Adrenal gland (tissue), 9 donors: ENCODE measurements at regions not wholly inside any gene's neighbourhood (a gene's known extent, or its start where the extent isn't known, plus 50 kb on each side); places are given as distances from the start of the nearest gene placed in this dataset.

ENCODE experiments used
- DNase-seq, 7 donors: peaks; one replicate each; pipeline ENCODE4 v3.0.0-alpha.2; 2019 to 2020
- H3K27ac ChIP-seq, 5 donors: fragments of 200-600 bp; sonication (generic) in 4 of 5; 1 replicate in 3 of 5; 2 replicates in 2 of 5; pipeline versions ENCODE4 v1.5.1 to v1.8.0; 2016 to 2020; ENCODE audit warnings: mild to moderate bottlenecking in 1 of 5
- H3K27me3 ChIP-seq: fragments of 200-600 bp; 2 replicates; pipeline ENCODE4 v1.8.0; 2021
- H3K36me3 ChIP-seq, 2 donors: fragments of 200-600 bp; replicated peaks in 1 of 2; 1 replicate in 1 of 2; 2 replicates in 1 of 2; pipeline versions ENCODE4 v1.5.1 to v1.8.0; 2018 to 2022
- H3K4me1 ChIP-seq, 2 donors: fragments of 200-600 bp; replicated peaks in 1 of 2; 1 replicate in 1 of 2; 2 replicates in 1 of 2; pipeline versions ENCODE4 v1.5.1 to v1.8.0; 2018 to 2021
- H3K4me3 ChIP-seq, 4 donors: fragments of 200-600 bp; sonication (generic) in 3 of 4; one replicate each; pipeline ENCODE4 v1.5.1; 2016 to 2018
- H3K9me3 ChIP-seq, 3 donors: fragments of 200-600 bp; sonication (generic) in 1 of 3; replicated peaks in 1 of 3; 1 replicate in 2 of 3; 2 replicates in 1 of 3; pipeline versions ENCODE4 v1.5.1 to v1.8.0; 2016 to 2021
- POLR2A ChIP-seq, 2 donors: fragments of 450-650 bp; IDR thresholded peaks; one replicate each; pipeline ENCODE4 v1.6.1; 2017; ENCODE audit warnings: antibody characterized with exemption in 2 of 2, mild to moderate bottlenecking in 2 of 2, moderate library complexity in 1 of 2
- WGBS, 4 donors: extraction: QIAGEN DNeasy Blood & Tissue Kit in 2 of 4; methylation state at CpG; one replicate each; pipeline versions ENCODE4 v1.1.5 to v1.1.7; 2013 to 2017; 5-methylcytosine and 5-hydroxymethylcytosine counted together
- intact Hi-C, 2 donors: fragments of 100-400 bp; cut with DNase I; formaldehyde crosslinking; loops; one replicate each; pipeline versions ENCODE4 v1.14.1 to v1.15.0; 2022 to 2023
- TF ChIP-seq, protein P1 (sequence below), 6 experiments: fragments of 450-650 bp in 4 of 6; fragments of 200-600 bp in 2 of 6; sonication (generic) in 1 of 6; IDR thresholded peaks; 1 replicate in 5 of 6; 2 replicates in 1 of 6; pipeline versions ENCODE4 v1.5.1 to v1.8.0; 2016 to 2021; ENCODE audit warnings: antibody characterized with exemption in 6 of 6, mild to moderate bottlenecking in 2 of 6, moderate library complexity in 1 of 6
- donor health status: healthy with polysubstance abuse.
- donor health status: Bipolar disorder and iron deficiency.
- donor health status: DM: yes; HTN: yes; CAD: no.
- donor health status: DM: no; HTN: no; CAD: no.
- donor health status: DM: no; HTN: no; CAD: no.

DNA sequence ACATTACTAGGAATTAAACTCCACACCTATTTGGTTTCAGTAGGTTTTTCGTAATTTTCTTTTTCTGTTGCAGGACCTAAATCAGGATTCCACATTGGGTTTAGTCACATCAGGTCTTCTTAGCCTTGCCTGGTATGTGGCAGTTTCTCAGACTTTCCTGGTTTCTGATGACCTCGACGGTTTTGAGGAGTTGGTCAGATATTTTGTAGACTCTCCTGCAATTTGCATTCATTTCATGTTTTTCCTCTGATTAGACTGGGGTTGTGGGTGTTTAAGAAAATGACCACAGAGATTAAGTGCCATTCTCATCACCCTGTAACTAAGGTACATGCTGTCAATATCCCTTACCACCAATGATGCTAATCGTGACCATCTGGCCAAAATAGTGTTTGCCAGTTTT, 97.3 kb upstream of the ST6GAL2 start:
- Histone ChIP-seq H3K9me3 (no peaks in the 10 kb centered on the region), H3K4me1 (no peaks in the 10 kb centered on the region), H3K27me3 (no peaks in the 10 kb centered on the region), H3K27ac (no peak overlapping the region), H3K36me3 (no peaks in the 10 kb centered on the region), H3K4me3 (no peak overlapping the region)
- no peak for DNase-seq
- WGBS, 4 donors, result 82 to 89% (median 84%) methylated on average over 4 of the region's 4 CpGs
- TF ChIP-seq, protein P1, sequence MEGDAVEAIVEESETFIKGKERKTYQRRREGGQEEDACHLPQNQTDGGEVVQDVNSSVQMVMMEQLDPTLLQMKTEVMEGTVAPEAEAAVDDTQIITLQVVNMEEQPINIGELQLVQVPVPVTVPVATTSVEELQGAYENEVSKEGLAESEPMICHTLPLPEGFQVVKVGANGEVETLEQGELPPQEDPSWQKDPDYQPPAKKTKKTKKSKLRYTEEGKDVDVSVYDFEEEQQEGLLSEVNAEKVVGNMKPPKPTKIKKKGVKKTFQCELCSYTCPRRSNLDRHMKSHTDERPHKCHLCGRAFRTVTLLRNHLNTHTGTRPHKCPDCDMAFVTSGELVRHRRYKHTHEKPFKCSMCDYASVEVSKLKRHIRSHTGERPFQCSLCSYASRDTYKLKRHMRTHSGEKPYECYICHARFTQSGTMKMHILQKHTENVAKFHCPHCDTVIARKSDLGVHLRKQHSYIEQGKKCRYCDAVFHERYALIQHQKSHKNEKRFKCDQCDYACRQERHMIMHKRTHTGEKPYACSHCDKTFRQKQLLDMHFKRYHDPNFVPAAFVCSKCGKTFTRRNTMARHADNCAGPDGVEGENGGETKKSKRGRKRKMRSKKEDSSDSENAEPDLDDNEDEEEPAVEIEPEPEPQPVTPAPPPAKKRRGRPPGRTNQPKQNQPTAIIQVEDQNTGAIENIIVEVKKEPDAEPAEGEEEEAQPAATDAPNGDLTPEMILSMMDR (IDR thresholded peaks at IDR 0.05), result no peak
- no peak for TF ChIP-seq POLR2A (IDR thresholded peaks at IDR 0.05)
- intact Hi-C loops, result no loop called here

DNA sequence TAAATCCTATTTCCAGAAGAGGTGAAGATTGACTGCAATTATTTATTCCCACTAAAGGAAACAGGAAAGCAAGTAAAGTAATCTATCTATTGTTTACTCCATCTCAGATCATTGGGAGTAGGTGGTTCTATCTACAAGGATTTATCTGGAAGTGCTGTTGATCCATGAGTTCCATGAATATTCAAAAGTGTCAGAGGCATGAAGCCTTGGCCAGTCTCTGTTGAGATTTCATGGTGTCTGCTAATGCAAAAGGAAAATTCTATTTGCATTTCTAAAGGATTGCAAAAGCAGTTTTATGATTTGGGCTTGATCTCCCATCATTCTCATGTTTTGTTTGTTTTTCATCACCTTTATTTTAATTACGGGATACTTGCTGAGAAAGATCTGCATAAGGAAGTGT, 102.4 kb upstream of the ST6GAL2 start:
- Histone ChIP-seq H3K27ac (no peak overlapping the region), H3K36me3 (no peaks in the 10 kb centered on the region), H3K9me3 (no peaks in the 10 kb centered on the region), H3K27me3 (no peaks in the 10 kb centered on the region), H3K4me3 (no peak overlapping the region), H3K4me1 (no peaks in the 10 kb centered on the region)
- no peak for DNase-seq
- intact Hi-C loops, result no loop called here
- WGBS, 4 donors, result 68 to 88% (median 78%) methylated on average over 1 of the region's 1 CpG
- TF ChIP-seq POLR2A (IDR thresholded peaks at IDR 0.05), result no peak
- TF ChIP-seq, protein P1 (IDR thresholded peaks at IDR 0.05), result no peak

DNA sequence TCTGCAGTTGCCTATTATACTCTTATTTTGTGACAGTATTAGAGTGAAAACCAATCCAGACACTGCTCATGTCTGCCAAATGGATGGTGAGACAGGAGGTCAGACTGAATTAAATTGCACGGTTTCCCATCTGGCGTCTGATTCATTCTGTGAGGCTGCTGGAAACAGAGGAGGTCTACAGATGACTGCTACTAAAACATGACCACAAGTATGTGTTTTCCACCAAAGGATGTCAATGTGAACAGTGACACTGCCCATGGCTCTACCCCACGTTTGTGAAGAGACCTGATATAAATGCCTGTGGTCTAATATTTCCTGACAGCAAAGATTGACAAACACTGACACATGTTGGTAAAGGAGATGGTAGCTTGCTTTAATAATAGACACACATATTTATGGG, 104.3 kb upstream of the ST6GAL2 start:
- H3K27me3 ChIP-seq, result no peaks in the 10 kb centered on the region
- intact Hi-C loops, result no loop called here
- no peaks in the 10 kb centered on the region for H3K36me3 ChIP-seq
- TF ChIP-seq, protein P1 (IDR thresholded peaks at IDR 0.05), result no peak
- TF ChIP-seq POLR2A (IDR thresholded peaks at IDR 0.05), result no peak
- H3K27ac ChIP-seq, result no peak overlapping the region
- no peaks in the 10 kb centered on the region for H3K4me1 ChIP-seq
- no peaks in the 10 kb centered on the region for H3K9me3 ChIP-seq
- WGBS, 4 donors, result 46 to 63% (median 55%) methylated on average over 3 of the region's 3 CpGs
- no peak overlapping the region for H3K4me3 ChIP-seq
- DNase-seq, result no peak

DNA sequence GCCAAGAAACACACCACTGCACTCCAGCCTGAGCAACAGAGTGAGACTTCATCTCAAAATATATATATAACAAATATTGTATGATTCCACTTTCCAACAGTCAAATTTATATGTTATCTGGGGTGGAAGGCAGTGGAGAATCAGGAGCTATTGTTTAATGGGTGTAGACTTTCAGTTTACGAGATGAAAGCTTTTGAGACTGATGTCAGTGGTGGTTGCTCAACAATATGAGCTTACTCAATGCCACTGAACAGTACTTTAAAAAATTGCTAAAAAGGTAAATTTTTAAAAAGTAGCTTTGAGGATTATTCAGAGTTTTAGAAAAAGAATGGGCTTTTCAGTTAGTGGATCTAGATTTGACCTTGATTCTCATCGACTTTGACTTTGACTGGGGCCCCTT, 105.9 kb upstream of the ST6GAL2 start:
- Histone ChIP-seq H3K4me3 (no peak overlapping the region), H3K36me3 (no peaks in the 10 kb centered on the region), H3K27ac (no peak overlapping the region), H3K9me3 (no peaks in the 10 kb centered on the region), H3K27me3 (no peaks in the 10 kb centered on the region), H3K4me1 (no peaks in the 10 kb centered on the region)
- intact Hi-C loops, result no loop called here
- no peak for DNase-seq
- WGBS, 4 donors, result 61 to 72% (median 64%) methylated on average over 2 of the region's 2 CpGs
- TF ChIP-seq POLR2A (IDR thresholded peaks at IDR 0.05), result no peak
- TF ChIP-seq, protein P1 (IDR thresholded peaks at IDR 0.05), result no peak
